ENCODE measurements at regions not wholly inside any gene's neighbourhood (a gene's known extent, or its start where the extent isn't known, plus 50 kb on each side); places are given as distances from the start of the nearest gene placed in this dataset.
"Not testable (repeated sequence)": the region's sequence is repeated elsewhere in the genome, so short reads cannot be mapped to it uniquely, and the experiment has no call there.

DNA sequence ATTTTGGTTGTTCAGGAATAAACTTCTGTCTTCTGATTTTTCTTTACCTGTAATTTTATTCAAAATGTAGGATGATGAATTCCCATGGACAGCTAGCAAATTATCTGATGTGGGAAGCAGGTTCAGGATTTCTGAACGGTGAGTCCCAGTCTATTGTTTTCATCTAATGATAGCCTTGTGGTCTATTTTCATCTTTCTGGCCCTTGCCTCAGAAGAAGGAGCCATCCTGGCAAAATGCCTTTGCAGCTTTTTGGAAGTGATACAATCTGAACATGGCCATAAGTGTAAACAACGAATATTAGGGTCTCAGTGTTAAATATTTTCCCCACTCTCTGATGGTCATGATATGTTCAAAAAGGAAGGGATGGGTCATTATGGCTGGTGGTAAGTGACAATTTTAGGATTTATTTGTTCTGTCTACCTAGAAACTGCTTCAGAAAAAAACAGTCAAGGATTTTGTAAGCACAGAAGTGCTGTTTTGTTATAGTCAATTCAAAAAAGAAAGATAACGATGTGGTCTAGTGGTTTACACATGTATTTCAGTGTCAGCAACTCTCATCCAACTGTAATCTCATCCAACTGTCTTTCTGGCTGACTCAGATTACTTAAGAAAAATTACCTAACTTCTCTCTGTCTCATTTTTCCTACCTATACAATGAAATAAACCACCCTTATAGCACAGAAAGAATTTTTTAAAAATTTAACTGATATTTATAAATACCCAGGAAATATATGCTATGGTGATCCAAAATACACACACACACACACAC, 272.6 kb upstream of the ERBB4 start:
- intact Hi-C loops (cut with DNase I): no loop called here
- TF ChIP-seq, protein P1, sequence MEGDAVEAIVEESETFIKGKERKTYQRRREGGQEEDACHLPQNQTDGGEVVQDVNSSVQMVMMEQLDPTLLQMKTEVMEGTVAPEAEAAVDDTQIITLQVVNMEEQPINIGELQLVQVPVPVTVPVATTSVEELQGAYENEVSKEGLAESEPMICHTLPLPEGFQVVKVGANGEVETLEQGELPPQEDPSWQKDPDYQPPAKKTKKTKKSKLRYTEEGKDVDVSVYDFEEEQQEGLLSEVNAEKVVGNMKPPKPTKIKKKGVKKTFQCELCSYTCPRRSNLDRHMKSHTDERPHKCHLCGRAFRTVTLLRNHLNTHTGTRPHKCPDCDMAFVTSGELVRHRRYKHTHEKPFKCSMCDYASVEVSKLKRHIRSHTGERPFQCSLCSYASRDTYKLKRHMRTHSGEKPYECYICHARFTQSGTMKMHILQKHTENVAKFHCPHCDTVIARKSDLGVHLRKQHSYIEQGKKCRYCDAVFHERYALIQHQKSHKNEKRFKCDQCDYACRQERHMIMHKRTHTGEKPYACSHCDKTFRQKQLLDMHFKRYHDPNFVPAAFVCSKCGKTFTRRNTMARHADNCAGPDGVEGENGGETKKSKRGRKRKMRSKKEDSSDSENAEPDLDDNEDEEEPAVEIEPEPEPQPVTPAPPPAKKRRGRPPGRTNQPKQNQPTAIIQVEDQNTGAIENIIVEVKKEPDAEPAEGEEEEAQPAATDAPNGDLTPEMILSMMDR (IDR thresholded peaks at IDR 0.05): no peak
- no peak for ATAC-seq

DNA sequence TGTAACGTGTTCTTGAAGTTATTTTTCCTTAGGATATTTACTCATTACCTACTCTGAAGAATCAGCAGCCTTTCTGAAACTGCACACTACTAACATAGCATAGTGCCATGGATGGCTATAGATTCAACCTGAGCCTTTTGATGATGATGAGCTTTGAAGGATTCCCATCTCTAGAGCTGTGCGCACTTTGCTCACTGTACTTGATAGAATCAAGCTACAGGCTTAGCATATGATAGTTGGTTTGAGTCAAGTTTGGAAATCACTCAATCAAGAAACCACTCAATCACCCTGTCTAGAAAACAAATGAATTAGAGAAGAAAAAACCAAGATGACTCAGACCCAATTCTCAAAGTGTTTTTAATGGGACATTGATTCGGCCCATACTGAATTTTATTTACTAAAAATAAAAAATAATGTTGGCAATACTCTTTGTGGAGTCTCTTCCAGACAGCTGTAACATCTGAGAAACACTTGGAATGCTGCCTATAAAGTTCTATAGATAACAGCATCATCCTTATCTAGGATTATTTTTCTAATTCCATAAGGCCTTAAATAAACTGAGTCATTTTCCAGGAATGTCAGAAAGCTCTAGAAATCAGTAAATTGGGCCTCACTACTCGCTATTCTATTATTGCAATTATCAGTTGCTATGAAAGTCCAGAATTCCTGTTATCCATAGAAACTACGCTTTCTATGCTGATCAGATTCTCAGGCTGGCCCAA, 259.0 kb upstream of the ERBB4 start:
- intact Hi-C loops (cut with DNase I): no loop called here
- no peak for ATAC-seq
- TF ChIP-seq, protein P1 (IDR thresholded peaks at IDR 0.05): no peak

More for the DNA sequence above, 272.6 kb upstream of the ERBB4 start:
- no peak overlapping the region for H3K4me3 ChIP-seq
- H3K27ac ChIP-seq: no peak overlapping the region
- DNase-seq: no peak
- no peaks in the 10 kb centered on the region for H3K36me3 ChIP-seq
- no peaks in the 10 kb centered on the region for H3K9me3 ChIP-seq
- H3K27me3 ChIP-seq: no peaks in the 10 kb centered on the region
- no peaks in the 10 kb centered on the region for H3K4me1 ChIP-seq

DNA sequence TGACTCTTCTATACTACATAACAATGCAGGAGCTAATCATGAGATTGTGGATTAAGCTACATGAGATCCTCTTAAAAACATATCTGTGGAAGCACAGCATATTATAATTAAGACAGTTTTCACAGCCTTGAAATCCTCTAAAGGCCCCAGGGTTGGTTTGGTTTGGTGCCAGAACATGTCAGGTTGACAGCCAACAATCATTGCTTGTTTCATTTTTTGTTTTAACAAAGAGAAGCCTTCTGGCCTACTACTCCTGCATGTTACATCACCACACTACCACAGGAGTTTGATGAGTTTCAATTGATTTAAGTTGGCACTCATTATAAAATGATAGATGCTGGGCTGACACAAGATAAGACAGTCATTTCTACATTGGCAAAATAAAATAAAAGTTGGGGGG, 255.9 kb upstream of the ERBB4 start:
- Histone ChIP-seq H3K9me3 (no peaks in the 10 kb centered on the region), H3K36me3 (no peaks in the 10 kb centered on the region), H3K27ac (no peak overlapping the region), H3K4me3 (no peak overlapping the region), H3K4me1 (no peaks in the 10 kb centered on the region), H3K27me3 (no peaks in the 10 kb centered on the region)
- TF ChIP-seq, protein P1 (IDR thresholded peaks at IDR 0.05): no peak
- intact Hi-C loops (cut with DNase I): no loop called here
- no peak for DNase-seq
- no peak for ATAC-seq

More for the DNA sequence above, 259.0 kb upstream of the ERBB4 start:
- H3K4me3 ChIP-seq: no peak overlapping the region
- H3K36me3 ChIP-seq: no peaks in the 10 kb centered on the region
- H3K27ac ChIP-seq: no peak overlapping the region
- DNase-seq: no peak
- no peaks in the 10 kb centered on the region for H3K4me1 ChIP-seq
- no peaks in the 10 kb centered on the region for H3K9me3 ChIP-seq
- H3K27me3 ChIP-seq: no peaks in the 10 kb centered on the region

DNA sequence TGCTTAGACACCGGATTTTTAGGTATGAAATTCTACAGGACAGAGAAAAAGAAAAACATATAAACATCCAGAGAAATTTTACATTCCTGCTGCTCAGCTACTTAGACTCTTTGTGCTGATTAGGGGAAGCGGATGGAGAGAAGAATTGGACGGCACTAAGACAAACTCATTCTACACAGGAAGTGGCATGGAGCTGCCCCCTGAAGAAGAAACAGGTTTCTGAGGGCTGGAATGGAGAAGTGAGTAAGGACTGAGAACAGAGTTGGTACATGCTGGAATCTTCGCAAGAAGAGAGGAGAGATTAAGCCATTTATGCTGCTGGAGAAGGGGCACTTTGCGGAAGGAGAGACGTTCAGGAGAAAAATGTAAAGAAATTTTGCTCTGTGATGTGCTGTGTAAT, 253.0 kb upstream of the ERBB4 start:
- DNase-seq (no peak), ATAC-seq (no peak)
- H3K27ac ChIP-seq: no peak overlapping the region
- no peak overlapping the region for H3K4me3 ChIP-seq
- no peaks in the 10 kb centered on the region for H3K36me3 ChIP-seq
- H3K9me3 ChIP-seq: no peaks in the 10 kb centered on the region
- TF ChIP-seq, protein P1 (IDR thresholded peaks at IDR 0.05): no peak
- no peaks in the 10 kb centered on the region for H3K4me1 ChIP-seq
- no peaks in the 10 kb centered on the region for H3K27me3 ChIP-seq
- intact Hi-C loops (cut with DNase I): no loop called here

DNA sequence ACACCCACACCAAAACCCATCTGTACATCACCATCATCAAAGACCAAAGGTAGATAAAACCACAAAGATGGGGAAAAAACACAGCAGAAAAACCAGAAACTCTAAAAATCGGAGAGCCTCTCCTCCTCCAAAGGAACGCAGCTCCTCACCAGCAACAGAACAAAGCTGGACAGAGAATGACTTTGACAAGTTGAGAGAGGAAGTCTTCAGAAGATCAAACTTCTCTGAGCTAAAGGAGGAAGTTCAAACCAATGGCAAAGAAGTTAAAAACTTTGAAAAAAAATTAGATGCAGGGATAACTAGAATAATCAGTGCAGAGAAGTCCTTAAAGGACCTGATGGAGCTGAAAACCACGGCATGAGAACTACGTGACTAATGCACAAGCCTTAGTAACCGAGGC, 247.5 kb upstream of the ERBB4 start:
- ATAC-seq; H3K36me3 ChIP-seq; H3K4me1 ChIP-seq; H3K27me3 ChIP-seq; DNase-seq; intact Hi-C loops (cut with DNase I); H3K27ac ChIP-seq; H3K4me3 ChIP-seq: not testable (repeated sequence)
- peaks cover 0 to 19% of the 10 kb centered on the region in 2 donors for H3K9me3 ChIP-seq
